HG02763 (cell line): ENCODE measurements at regions not wholly inside any gene's neighbourhood (a gene's known extent, or its start where the extent isn't known, plus 50 kb on each side); places are given as distances from the start of the nearest gene placed in this dataset.
A peak's percentile ranks its signal among the peaks of the same experiment; 100 is the strongest.
"Not testable (repeated sequence)": the region's sequence is repeated elsewhere in the genome, so short reads cannot be mapped to it uniquely, and the experiment has no call there.

Experiments used
- ATAC-seq: cut with Tn5 transposase; IDR thresholded peaks from one replicate; pipeline ENCODE4 v1.9.1; 2021; ENCODE audit warnings: mild to moderate bottlenecking, moderate library complexity; ENCODE audit not compliant: unreplicated experiment

DNA sequence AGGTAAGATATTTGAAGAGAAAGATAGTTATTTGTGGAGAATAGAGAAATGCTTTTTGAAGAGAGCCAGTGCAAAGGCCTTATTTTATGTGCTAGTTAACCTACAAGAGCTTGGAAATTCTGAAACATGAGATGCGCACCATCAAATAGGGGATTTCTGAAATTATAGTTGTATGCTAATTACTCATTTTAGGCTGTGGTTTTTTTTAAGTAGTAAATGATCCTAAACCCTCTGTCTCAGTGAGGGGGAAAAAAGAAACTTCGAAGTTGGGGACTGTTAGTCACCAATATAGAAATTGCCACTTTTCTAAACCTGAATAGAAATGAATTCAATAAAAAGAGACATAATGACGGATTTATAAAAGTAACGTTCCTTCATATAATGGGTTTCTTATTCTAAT lies 119.3 kb upstream of the MDFIC start:
- no peak for ATAC-seq

DNA sequence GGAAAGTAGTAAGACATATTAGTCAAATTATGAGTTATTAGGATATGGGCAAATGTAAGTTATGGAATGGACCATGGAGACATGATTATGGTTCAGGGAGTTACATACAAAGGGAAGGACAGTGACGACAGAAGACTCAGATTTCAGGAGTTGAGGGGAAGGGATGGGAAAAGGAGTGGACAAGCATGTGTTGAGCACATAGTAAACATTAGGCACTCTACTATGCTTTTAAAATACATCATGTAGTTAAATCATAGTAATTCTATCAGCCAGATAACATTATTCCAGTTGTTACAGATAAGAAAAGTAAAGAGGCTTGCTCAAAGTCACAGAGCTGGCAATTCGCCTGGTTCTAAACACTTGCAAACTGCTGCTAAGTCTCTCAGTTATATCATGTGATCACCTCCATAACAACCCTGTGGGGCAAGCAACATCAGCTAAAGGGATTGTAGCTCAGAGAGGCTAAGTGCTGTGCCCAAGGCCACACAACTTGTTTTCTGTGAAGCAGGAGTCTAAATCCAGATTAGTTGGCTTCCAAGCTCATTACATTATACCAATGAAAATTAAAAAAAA lies 115.2 kb upstream of the MDFIC start:
- ATAC-seq: no peak

DNA sequence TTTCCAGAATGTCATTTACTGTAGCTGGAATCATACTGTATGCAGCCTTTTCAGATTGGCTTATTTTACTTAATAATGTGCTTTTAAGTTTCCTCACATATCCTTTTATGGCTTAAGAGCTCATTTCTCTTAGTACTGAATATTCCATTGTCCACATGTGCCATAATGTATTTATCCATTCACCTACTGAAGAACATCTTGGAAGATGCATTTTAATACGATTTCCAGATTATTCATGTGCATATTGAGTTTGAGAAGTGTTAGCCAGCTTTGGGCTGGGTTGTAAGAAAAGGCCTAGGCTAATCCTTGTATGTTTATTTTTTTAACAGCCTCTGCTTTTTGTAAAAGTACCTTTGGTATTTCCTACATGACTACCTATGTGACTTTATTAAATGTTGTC lies 109.3 kb upstream of the MDFIC start:
- ATAC-seq: no peak

DNA sequence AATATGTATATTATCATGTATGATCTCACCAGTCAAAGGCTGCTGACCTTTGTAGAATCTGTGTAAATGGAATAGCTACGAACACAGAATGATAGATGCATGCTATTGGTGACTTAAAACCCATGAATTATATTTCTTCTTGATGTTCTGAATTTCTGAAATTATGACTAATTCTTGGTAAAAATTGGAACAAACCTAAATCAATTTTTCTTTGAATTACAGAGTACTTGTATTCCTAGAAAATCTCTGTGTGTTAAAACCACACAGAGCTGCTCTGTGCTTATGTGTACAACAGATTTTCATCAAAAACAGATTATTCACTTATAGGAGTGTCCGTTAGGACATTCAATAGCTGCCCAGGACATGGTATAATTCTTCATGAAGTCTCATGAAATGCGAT lies 108.3 kb upstream of the MDFIC start:
- ATAC-seq: no peak

DNA sequence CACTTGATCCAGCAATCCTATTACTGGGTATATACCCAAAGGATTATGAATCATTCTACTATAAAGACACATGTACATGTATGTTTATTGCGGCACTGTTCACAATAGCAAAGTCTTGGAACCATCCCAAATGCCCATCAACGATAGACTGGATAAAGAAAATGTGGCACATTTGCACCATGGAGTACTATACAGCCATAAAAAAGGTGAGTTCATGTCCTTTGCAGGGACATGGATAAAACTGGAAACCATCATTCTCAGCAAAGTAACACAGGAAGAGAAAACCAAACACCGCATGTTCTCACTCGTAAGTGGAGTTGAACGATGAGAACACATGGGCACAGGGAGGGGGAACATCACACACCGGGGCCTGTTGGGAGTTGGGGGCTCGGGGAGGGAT lies 104.9 kb upstream of the MDFIC start:
- ATAC-seq: not testable (repeated sequence)

DNA sequence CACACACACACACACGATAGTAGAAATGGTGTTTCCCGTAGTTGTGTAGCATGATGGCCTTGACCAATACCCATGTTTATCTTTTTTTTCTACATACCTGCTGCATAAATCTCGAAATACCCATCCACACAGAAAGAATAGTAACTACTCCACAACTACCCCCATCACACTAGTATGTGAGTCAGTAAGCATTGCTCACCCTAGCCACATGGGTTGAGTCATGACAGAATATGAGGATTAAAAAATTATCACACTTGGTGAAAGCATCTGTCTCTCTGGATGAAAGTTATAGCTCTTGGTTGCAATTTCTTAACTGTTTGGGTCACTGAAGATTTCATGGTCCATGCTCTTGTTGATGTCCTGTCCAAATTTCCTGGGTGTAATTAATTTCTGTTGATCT lies 103.4 kb upstream of the MDFIC start:
- no peak for ATAC-seq

DNA sequence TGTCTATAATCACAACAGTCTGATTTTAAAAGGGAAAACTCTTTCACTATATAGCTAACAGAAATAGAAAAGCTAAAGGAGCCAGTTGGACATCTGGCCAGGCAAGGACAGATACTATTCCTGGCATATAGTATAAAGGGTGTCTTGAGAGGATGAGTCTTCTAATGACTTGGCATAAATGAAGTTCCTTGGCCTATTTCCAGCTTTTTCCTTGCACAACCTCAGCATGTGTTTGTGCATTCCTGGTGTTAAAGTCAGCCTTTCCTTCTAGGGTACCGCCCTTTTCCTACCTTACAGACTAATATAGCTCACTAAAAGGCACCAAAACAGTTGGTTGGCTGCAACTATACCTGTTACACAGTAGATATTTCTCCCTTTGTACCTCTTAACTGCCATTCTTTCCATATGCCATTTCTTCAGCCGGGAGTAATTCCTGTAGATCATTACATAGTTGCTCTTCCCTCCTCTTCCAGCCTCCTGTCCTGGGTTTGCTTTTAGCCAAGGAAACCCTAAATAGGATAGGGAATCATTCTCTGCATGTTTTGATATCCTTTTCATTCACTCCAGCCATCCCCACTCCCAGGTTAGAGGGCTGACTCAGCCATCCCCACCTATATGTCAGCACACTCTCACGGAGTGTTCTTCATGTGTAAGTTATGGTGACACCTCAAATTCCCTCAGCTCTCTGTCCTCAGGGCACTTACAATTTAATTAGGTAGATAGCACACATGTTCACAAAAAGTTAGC lies 102.1 kb upstream of the MDFIC start:
- no peak for ATAC-seq

DNA sequence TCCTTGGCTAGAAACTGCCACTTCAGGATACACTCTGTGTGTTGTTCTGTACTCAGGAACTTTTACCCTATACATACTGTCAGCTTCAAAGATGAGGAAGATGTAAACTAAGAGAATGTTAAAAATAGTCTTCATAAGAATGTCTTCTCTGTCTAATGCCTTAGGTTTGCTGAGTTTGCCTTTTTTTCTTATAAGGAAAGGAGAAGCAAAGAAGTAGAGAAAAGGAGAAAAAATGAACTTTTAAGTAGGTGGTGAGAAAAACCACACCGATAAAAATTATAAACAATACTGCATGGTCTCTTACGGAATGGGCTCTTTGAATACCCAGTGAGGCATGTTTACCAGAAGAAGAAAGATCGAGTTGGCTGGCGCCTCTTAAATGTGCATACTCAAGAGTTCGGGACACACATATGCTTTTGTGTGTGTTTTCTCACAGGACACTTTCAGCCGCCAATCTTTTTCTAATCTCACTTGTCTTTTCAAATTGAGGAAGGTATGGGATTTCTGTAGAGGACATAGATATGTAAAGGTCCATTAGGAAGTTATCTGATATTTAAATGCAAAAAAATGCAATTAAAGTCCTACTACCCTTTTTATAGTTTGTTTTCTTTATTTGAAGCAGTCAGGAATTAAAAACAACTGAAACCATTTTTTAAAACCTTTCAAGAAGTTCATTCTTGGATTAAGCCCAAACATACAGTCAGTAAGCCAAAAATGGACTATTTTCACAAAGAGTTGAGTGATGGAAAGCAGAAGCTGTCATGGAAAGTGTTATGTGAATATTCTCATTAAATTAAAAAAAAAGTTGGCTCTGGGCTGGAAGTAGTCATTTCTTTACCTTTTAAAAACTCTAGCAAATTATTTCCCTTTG lies 100.6 kb upstream of the MDFIC start:
- ATAC-seq: no peak

DNA sequence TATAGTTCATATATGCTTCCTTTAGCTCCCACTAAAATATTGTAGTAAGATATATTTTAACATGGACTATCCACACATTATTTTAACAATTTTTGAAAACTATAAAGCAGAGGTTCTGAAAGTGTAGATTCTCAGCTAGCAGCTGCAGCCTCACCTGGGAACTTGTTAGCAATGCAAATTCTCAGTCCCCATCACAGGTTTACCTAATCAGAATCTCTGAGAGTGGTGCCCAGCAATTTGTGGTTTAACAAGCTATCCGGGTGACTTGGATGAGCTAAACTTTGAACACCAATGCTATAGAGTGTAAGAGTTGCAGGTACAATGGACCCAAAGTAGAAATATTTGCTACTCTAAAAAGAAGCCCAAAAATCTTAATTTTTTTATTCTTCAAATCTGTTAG lies 99.8 kb upstream of the MDFIC start:
- no peak for ATAC-seq

DNA sequence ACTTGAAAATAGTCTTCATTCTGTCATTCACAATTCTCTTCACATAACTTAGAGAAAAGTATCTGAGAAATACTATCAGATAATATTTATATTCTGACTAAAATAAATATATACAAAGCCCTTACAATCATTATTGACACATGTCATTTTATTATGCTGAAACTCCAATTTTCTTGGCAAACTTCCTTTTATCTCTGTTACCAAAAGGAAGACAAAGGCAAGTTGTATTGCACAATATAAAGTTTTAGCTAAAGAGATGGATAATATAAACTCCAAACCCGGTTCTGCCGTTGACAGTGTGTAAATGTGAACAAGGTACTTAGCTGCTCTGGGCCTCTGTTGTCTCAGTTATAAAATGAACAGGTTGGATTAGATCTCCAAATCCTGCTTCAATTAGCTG lies 99.0 kb upstream of the MDFIC start:
- no peak for ATAC-seq

DNA sequence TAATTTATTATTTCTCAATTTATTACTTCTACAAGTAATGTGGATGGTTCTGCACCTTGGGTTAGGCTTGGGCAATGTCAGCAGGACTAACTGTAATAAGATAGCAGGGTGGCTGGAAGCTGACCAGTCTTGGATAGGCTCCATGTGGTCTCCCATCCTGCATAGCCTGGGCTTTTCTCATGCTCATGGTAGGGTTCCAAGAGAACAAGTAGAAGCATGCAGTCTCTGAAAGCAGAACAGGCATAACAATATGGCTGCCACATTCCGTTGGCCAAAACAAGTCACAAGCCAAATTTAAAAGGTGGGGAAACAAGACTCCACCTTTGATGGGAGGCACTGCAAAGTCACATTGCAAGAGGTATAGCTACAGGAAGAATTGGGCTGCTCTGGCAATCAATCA lies 98.6 kb upstream of the MDFIC start:
- ATAC-seq: no peak

DNA sequence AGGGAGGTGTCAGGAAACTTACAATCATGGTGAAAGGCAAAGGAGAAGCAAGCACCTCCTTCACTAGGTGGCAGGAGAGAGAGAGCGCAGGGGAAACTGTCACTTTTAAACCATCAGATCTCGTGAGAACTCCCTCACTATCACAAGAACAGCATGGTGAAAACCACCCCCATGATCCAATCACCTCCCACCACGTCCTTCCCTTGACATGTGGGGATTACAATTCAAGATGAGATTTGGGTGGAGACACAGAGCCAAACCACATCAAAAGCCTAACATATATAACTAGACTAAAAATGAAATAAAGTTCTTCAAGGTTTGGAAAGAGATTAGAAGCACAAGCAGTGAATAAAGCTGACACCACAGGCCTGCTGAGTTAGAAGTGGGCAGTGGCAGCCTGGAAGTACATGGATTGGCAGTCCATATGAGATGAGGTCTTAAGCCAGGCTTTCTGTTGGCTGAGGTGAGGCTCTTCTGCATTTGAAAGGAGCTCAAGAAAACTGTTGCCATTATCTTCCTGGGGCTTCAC lies 96.4 kb upstream of the MDFIC start:
- ATAC-seq: no peak

DNA sequence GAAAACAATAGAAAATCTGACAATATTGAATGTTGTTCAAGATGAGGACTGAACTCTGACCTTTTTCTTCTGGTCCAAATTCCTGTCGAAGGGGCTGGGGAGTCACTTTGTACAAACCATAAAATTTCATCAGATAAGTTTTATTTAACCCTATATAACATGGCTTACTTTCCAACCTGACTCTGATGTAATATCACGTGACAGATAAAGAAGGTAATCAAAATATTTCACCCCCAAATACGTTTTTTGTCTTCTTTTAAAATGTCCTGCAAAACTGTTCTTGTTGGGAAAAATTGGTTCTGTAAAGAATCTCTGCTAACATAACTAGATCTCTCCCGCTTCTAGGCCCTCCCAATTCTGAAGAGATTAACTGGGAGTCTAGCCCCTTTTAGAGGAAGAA lies 90.9 kb upstream of the MDFIC start:
- no peak for ATAC-seq

DNA sequence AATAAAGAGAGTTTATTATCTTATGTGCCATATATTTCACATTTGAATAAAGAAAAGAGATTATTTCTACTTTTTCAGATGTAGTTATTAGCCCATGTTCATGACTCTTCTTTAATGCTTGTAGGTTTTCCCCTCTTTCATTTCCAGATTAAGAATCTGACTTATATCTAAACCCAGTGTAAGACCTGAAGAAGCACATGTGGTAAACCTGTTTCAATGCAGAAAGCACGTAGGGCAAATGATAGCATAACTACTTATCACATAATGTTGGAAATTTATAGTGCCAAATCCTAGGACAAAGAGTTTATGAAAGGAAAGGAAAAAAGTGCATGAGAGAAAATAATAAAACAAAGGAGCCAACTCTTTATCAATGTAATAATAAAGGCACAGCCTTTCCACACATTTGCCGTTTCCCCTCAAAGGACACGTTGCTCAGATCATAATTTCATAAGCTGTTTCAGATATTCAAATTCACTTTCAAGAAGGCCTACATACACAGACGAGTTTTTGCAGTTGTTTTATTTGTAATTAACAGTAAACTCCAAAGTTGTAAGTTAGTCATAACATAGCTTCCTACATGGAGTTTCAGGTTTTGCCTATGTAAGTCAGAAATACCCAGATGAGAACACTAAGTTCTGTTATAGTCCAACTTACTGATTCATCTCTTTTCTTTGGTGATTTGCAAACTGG lies 88.8 kb upstream of the MDFIC start:
- peak; percentile 90 for ATAC-seq

DNA sequence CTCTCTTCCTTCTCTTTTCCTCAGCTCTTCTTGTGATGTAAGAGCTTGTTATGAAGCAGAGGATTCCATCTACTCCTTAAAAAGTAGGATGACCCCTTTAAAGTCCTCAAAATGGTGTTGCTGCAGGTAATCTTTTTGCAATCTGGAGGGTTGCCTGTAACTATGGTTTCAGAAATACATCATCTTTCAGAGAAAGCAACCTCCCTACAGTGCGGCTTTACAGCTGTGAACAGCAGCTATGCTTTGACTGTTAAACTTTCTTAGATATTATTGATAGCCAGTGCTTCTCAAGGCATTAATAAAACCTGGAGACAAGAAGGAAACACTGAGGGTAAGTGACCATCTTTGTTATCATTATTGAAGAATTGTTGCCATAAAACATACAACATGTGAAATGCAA lies 86.6 kb upstream of the MDFIC start:
- ATAC-seq: no peak

DNA sequence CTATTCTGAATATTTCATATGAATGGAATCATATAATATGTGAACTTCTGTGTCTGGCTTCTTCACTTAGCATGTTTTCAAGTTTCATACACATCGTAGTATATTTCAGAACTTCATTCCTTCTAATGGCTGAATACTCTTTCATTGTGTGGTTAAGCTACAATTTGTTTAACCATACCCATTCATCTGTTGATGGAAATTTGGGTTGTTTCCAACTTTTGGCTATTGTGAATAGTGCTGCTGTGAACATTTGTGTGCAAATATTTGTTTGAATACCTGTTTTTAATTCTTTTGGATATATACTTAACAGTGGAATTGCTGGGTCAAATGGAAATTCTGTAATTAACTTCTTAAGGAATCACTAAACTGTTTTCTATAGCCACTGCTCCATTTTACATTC lies 86.0 kb upstream of the MDFIC start:
- no peak for ATAC-seq

DNA sequence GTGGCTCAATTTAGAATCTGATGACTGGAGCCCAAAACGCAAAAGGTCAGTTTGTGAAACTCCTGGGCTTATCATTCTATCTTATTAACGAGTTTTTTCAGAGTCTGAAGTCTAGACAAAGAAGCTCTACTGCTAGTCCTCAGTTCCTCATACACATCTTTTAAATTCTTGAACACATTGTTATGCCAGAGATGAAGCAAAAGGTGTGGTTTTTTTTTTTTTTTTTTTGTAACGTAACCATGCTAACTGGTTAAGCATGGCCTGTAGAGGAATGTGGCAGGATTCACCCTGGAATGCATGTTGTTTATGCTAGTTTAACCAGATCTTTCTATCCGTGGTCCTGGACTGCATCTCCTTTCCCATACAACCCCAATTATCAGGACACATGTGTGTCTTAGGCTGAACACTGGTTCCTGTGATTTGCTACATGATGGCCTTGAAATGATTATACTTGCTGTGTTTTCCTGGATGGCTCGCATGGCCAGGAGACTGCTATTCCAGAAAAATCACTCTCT lies 79.3 kb upstream of the MDFIC start:
- ATAC-seq: no peak

DNA sequence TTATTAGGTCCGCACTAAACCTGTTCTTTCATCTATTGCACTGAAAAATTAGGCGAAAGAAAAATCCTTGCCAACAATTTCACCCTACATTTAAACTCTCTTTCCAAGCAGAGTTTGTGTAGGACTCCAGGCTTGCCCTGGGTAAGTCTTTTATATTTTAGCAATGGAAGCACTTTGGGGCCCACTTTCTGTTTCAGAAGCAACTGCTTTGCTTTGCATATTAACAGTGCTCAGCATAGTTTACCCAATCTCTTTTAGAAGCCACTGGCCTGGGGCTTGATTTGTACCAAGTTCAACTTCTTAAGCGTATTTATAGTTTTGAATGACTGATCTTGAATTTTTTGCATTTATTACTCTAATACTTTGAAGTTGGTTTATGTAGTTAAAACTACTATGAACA lies 78.8 kb upstream of the MDFIC start:
- no peak for ATAC-seq

DNA sequence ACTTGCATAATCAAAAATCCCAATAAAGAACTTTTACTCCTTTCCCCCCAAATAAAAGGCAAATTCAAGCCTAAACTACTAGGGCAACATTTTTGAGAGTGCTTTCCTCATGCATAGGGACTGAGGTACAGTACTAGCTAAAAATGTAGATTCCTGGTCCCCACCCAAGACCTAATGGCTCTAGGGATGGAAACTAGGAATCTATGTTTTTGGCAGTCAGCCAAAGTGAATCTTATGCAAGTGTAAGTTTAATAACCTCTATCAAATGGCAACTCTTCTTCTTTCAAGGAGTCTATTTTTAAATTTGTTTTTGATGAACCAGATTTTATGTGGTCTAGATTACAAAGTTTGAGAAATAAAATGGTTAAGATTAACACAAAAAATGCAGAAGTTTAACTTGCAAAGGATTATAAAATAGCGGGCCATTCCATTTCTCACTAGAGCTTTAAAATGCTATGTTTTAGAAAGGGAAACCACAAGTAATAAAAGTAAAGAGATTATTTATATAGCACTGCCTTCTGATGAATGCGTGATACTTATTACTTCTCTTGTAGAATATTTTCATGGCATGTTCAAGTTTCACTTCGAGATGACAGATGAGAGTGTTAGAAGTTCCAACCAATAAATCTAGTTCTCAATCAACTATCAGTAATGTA lies 70.4 kb upstream of the MDFIC start:
- no peak for ATAC-seq

DNA sequence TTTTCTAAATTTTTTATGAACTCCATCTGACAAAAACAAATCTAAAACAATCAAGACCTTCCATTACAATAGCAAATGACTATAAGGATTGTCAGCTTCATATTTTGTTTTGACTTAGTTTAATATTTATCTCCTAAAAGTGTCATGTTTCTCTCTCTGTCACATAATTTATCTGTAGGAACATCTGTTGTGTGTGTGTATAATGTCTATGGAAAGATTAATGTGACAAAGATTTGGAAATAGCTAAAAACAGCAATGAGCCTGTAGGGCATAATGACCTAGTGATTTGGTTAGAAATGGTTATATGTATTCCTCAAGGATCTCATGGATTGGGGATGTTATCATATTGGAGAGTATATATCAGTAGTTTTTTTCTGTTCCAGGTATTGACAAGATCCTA lies 69.6 kb upstream of the MDFIC start:
- ATAC-seq: no peak

DNA sequence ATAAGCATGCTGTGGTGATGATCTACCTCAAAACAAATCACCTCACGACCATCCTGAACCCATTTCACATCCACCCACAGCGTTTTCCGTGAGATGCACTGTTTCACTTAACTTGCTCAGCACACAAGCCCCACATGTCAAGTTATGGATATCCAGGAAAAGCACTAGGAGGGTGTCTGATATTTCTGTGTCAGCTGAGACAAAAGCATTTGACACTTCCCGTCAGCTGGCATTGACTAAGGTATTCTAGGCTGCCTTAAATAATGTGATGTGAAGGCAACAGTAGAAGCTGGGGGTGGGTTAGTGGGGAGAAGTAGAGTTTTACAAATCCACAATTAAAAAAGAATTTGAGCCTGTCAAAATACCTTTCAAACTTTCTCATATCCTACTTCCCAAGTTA lies 68.7 kb upstream of the MDFIC start:
- ATAC-seq: no peak
